IPS-18a (cell line): ENCODE measurements at regions not wholly inside any gene's neighbourhood (a gene's known extent, or its start where the extent isn't known, plus 50 kb on each side); places are given as distances from the start of the nearest gene placed in this dataset.

Experiments used
- H3K27ac ChIP-seq: one replicate; pipeline ENCODE4 v1.5.1; 2013; ENCODE audit warnings: low read length
- H3K27me3 ChIP-seq: one replicate; pipeline ENCODE4 v1.6.1; 2013; ENCODE audit warnings: mild to moderate bottlenecking, low read length; ENCODE audit not compliant: control insufficient read depth, insufficient read depth
- H3K36me3 ChIP-seq: one replicate; pipeline ENCODE4 v1.6.1; 2013; ENCODE audit warnings: low read depth, low read length; ENCODE audit not compliant: control insufficient read depth
- H3K4me1 ChIP-seq: one replicate; pipeline ENCODE4 v1.6.1; 2013; ENCODE audit warnings: low read depth, low read length; ENCODE audit not compliant: control insufficient read depth
- H3K4me3 ChIP-seq: one replicate; pipeline ENCODE4 v1.5.1; 2013; ENCODE audit warnings: low read length
- H3K9ac ChIP-seq: one replicate; pipeline ENCODE4 v1.6.1; 2013; ENCODE audit warnings: mild to moderate bottlenecking, low read length, moderate library complexity
- H3K9me3 ChIP-seq: one replicate; pipeline ENCODE4 v1.6.1; 2013; ENCODE audit warnings: low read depth, low read length; ENCODE audit not compliant: control insufficient read depth

DNA sequence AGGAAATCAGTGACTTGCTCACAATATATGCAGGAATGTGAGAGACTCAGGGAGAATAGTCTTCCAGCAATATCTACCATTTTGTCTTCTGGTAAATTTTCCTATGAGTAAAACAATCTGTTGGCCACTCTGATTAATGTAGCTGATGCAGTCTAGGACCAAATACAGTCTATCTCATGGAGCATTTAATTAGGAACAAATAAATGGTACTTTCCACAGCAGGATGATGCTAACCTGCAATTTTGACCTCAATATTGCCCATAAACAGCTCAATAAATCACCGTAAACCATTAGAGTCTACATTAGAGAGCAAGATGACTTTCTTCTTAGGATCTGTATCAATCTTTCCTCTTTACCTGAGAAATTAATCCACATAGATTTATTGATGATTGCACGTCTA, 567.7 kb upstream of the B3GALT2 start:
- Histone ChIP-seq H3K36me3 (no peaks in the 10 kb centered on the region), H3K9me3 (peaks cover 4% of the 10 kb centered on the region), H3K4me1 (peaks cover 6% of the 10 kb centered on the region), H3K9ac (no peak overlapping the region), H3K27me3 (no peaks in the 10 kb centered on the region), H3K27ac (no peak overlapping the region), H3K4me3 (no peak overlapping the region)

DNA sequence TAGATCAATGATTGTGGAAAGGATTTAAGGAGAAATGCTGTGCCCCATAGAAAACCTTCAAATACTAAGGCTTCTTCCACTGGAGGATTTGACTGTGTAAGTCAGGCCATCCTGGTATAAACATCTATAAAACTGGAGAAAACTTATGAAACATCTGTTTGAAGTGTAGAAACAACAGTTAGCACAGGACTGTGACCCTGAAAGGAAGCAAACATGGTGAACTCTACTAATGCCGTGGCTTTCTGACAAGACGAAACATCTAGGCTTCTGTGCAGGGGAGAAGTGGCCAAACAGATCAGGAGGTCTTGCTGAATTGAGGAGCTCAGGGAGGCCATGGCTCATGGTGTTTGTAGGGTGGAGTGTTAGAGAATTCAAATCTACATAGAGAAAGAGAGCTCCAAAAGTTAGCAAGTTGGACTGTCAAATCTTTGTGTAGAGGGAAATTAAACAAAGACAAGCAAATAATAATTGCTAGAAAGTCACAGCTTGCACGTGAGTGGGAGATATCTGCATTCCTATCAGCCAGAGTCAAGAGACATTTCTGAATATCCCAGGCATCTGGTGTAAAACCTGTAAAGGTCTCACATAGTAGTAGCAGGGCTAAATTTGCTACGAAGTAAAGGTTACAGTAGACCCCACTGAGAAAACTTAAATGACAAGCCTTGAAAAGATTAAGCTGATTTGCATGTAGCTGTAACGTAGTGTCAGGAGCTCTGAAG, 566.8 kb upstream of the B3GALT2 start:
- H3K4me3 ChIP-seq: no peak overlapping the region
- no peak overlapping the region for H3K27ac ChIP-seq
- peaks cover 6% of the 10 kb centered on the region for H3K4me1 ChIP-seq
- H3K36me3 ChIP-seq: no peaks in the 10 kb centered on the region
- no peak overlapping the region for H3K9ac ChIP-seq
- peaks cover 4% of the 10 kb centered on the region for H3K9me3 ChIP-seq
- H3K27me3 ChIP-seq: no peaks in the 10 kb centered on the region

DNA sequence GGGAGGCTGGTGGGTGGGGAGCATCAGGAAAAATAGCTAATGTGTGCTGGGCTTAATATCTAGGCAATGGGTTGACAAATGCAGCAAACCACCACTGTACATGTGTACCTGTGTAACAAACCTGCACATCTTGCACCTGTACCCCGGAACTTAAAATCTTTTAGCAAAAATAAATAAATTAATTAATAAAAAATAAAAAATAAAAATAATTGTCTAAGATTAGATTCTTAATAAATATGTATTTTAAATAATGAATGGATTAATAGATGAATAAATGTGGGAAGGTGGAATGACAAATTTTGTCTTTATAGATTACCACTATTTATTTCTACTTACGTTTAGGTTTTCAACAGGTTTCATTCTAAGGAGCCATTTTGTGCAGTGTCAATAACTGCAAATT, 563.5 kb upstream of the B3GALT2 start:
- Histone ChIP-seq H3K4me1 (peaks cover 6% of the 10 kb centered on the region), H3K36me3 (no peaks in the 10 kb centered on the region), H3K27me3 (no peaks in the 10 kb centered on the region), H3K9ac (no peak overlapping the region), H3K9me3 (no peaks in the 10 kb centered on the region), H3K27ac (no peak overlapping the region), H3K4me3 (no peak overlapping the region)

DNA sequence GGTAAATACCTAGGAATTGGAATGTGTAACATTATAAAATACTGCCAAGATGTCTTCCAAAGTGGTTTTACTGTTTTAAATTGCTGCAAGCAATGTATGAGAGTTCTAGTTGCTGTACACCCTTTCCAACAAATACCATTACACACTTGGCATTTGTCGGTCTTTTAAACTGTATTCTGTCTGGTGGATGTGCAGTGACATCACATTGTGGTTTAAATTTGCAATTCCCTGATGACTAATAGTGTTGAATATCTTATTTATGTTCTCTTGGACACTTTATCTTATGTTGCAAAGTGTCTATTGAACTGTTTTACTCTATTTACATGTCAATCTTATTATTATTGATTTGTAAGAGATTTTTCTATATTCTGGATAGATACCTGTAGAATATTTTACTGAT, 561.2 kb upstream of the B3GALT2 start:
- no peak overlapping the region for H3K4me3 ChIP-seq
- no peaks in the 10 kb centered on the region for H3K27me3 ChIP-seq
- H3K9ac ChIP-seq: no peak overlapping the region
- H3K9me3 ChIP-seq: no peaks in the 10 kb centered on the region
- no peak overlapping the region for H3K27ac ChIP-seq
- H3K36me3 ChIP-seq: no peaks in the 10 kb centered on the region
- no peaks in the 10 kb centered on the region for H3K4me1 ChIP-seq

DNA sequence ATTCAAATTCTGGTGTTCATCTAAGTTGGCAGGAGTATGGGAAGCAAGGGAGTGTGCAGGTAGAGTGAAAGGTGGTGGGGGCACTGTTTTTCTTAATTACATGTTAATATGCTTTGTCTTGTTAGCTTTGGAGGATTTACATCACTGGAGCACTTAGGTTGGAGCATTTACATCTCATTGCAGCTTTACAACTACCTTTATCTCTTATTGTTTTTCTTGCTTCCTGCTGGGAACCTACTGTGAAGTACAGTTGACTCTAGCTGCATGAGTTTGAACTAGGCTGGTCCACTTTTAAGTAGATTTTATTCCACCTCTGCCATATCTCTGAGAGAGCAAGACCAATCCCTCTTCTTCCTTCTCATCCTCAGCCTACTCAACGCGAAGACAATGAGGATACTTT, 554.8 kb upstream of the B3GALT2 start:
- H3K9me3 ChIP-seq: no peaks in the 10 kb centered on the region
- H3K4me3 ChIP-seq: no peak overlapping the region
- H3K9ac ChIP-seq: no peak overlapping the region
- no peak overlapping the region for H3K27ac ChIP-seq
- peaks cover 24% of the 10 kb centered on the region for H3K27me3 ChIP-seq
- peaks cover 10% of the 10 kb centered on the region for H3K4me1 ChIP-seq
- no peaks in the 10 kb centered on the region for H3K36me3 ChIP-seq

DNA sequence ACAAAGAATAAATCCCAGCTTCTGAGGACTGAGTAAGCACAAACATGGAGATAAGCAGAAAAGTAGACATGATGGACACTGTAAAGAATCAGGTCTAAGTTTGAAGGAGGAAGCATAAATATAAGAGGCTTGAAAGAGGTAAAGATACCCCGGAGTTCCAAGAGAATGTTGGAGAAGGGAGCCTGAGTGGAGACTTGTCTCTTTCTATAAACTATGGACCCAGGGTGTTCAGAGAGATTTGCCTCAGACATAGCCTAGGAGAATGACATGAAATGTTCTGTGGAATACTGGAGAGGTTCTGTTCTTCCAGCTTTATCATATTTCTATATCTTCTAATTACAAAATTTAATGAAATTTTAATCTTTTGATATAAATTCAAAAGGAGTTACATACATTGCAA, 554.3 kb upstream of the B3GALT2 start:
- Histone ChIP-seq H3K9ac (no peak overlapping the region), H3K36me3 (no peaks in the 10 kb centered on the region), H3K4me3 (no peak overlapping the region), H3K27me3 (peaks cover 24% of the 10 kb centered on the region), H3K27ac (no peak overlapping the region), H3K4me1 (peaks cover 10% of the 10 kb centered on the region), H3K9me3 (no peaks in the 10 kb centered on the region)

DNA sequence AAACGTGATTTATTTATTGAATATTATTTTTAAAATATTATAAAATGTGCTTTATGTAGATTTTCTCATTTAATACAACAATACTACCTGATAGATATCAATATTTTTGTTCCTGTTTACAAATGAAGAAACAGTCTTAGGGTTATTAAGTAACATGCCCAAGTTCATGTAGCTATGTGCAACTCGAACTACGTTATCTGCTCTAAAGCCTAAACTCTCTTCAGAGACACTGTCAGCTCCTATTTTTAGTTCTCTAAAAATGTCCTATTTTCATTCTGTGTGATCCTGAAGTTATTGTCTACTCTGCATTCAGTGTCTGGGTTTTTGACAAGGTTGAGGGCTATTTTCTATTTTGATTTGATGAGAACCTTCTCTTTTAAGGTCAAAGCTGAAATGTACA, 550.1 kb upstream of the B3GALT2 start:
- Histone ChIP-seq H3K4me1 (peaks cover 10% of the 10 kb centered on the region), H3K27ac (no peak overlapping the region), H3K9ac (no peak overlapping the region), H3K9me3 (no peaks in the 10 kb centered on the region), H3K36me3 (no peaks in the 10 kb centered on the region), H3K4me3 (no peak overlapping the region), H3K27me3 (peaks cover 15% of the 10 kb centered on the region)

DNA sequence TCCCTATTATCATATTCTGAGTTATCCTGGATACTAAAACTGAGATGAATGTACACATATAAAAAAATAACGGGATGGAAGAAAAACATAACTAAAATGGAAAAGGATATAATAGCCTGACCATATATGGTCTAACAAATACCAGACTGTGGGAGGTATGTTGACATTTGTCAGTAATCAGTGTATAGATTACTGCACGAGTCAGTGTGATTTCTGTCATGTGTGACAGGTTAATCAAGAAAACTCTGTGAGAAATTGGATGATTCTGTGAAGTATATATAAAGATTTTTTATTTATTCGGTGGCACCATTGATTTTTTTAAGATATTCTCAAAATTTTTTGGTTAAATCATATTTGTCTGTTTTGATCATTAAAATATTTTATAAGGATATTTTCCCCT, 547.3 kb upstream of the B3GALT2 start:
- Histone ChIP-seq H3K36me3 (no peaks in the 10 kb centered on the region), H3K27ac (no peak overlapping the region), H3K9me3 (no peaks in the 10 kb centered on the region), H3K4me1 (no peaks in the 10 kb centered on the region), H3K9ac (no peak overlapping the region), H3K27me3 (peaks cover 17% of the 10 kb centered on the region), H3K4me3 (no peak overlapping the region)

DNA sequence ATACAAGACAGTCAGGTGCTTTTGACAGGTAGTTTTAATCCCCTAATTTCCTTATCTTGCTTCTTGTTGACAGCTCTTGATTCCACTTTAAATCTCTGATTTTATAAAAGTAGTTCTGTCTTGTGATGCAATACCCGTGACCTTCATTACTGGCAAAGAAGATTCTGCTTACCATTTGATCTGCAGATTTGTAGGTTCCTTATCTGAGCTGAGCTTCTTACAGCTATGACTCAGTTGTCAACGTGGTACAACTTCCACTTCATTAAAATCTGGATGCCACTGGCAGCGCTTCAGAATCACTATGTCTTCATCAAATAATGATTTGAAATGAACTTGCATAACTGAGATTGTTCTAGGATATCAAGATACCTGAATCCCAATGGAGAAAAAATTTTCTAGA, 543.6 kb upstream of the B3GALT2 start:
- no peak overlapping the region for H3K27ac ChIP-seq
- no peak overlapping the region for H3K4me3 ChIP-seq
- H3K4me1 ChIP-seq: peaks cover 9% of the 10 kb centered on the region
- H3K27me3 ChIP-seq: peaks cover 54% of the 10 kb centered on the region
- no peaks in the 10 kb centered on the region for H3K36me3 ChIP-seq
- no peak overlapping the region for H3K9ac ChIP-seq
- no peaks in the 10 kb centered on the region for H3K9me3 ChIP-seq

DNA sequence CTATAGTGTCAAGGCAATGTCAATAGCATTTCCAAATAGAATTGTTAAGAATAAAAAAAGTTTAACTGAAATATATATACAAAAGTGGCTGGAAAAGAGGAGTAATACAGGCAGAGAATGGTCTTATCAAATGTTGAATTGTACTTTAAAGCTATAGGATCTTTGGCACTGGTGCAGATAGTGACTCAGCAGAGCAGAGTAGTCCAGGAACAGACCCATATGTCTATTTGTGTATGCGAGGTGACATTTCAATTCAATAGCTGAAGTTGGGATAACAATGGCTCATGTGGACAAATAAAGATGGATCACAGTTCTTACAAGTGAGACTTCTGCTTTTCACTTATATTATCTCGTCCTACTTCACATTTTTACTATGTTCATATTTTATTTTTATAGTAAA, 543.0 kb upstream of the B3GALT2 start:
- Histone ChIP-seq H3K4me1 (peaks cover 9% of the 10 kb centered on the region), H3K36me3 (no peaks in the 10 kb centered on the region), H3K27me3 (peaks cover 56% of the 10 kb centered on the region), H3K27ac (no peak overlapping the region), H3K9ac (no peak overlapping the region), H3K4me3 (no peak overlapping the region), H3K9me3 (no peaks in the 10 kb centered on the region)

DNA sequence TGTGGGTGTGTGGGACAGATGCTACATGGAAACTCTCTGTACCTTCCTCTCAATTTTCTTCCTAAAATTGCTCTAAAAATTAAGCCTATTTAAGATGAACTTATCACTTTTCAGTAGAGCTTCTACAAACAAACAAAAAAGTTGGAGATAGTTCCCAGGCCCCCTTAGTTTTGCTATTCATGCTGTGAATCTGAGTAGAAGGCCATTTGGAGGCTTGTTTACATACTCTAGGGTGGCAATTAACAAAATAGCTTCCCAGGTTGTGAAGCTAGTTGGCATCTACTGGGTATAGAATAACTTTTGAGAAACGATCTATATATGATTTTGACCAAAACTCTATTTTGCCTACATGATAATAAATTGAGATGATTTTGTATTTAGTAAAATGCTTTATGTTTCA, 541.4 kb upstream of the B3GALT2 start:
- no peaks in the 10 kb centered on the region for H3K36me3 ChIP-seq
- H3K9ac ChIP-seq: no peak overlapping the region
- H3K27ac ChIP-seq: no peak overlapping the region
- no peaks in the 10 kb centered on the region for H3K9me3 ChIP-seq
- H3K4me1 ChIP-seq: peaks cover 9% of the 10 kb centered on the region
- peaks cover 56% of the 10 kb centered on the region for H3K27me3 ChIP-seq
- H3K4me3 ChIP-seq: no peak overlapping the region

DNA sequence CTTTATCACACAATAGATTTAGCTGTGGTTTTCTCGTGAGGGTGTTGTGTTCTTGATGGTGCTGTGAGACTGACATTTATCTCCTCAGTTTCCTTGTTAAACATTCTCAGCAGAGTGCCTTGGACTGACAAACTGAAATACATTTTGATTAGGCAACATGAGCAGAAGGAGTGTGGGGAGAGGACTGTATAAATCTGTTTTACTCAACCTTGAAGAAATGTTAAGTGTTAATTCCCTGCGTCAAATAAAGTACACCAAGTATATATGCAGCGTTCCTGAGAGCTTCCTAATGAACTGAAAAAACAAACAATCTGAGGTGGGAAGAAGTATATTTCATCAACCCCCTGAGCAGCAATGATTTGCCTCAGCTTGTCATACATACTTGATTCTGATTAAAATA, 540.3 kb upstream of the B3GALT2 start:
- no peak overlapping the region for H3K27ac ChIP-seq
- H3K27me3 ChIP-seq: peaks cover 56% of the 10 kb centered on the region
- peaks cover 9% of the 10 kb centered on the region for H3K4me1 ChIP-seq
- H3K4me3 ChIP-seq: no peak overlapping the region
- no peaks in the 10 kb centered on the region for H3K9me3 ChIP-seq
- H3K36me3 ChIP-seq: no peaks in the 10 kb centered on the region
- no peak overlapping the region for H3K9ac ChIP-seq
